ENCODE measurements at regions not wholly inside any gene's neighbourhood (a gene's known extent, or its start where the extent isn't known, plus 50 kb on each side); places are given as distances from the start of the nearest gene placed in this dataset.

DNA sequence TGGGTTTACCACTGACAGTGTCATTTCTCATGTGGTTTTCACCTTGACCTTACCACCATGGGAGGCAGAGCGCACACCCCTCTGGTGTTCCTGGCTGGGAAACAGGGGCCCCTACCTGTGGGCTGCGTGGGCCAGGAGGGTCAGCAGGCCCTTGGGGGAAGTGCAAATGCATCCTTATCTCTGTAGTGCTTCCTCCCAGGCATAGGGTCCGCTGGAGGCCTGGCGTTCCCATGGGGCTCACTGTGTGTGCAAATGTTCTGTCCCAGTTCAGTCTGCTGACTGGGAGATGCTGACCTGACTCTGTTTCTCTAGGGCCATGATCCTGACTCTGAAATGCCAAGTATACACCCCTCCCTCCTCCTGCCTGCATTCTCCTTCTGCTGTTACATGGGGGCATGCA lies 81.3 kb downstream of the SLC25A47 start:
- TF ChIP-seq CTCF (IDR thresholded peaks at IDR 0.05; ENCODE audit: low read depth, low read length) (no peak), EZH2phosphoT487 (IDR thresholded peaks at IDR 0.05; ENCODE audit: low read depth) (no peak)

All from OCI-LY3 (cell line).